GM21717 (cell line): ENCODE measurements at regions not wholly inside any gene's neighbourhood (a gene's known extent, or its start where the extent isn't known, plus 50 kb on each side); places are given as distances from the start of the nearest gene placed in this dataset.

Source experiments
- ATAC-seq: cut with Tn5 transposase; IDR thresholded peaks from one replicate; pipeline ENCODE4 v1.9.1; 2021; ENCODE audit warnings: mild to moderate bottlenecking, moderate library complexity; ENCODE audit not compliant: unreplicated experiment

DNA sequence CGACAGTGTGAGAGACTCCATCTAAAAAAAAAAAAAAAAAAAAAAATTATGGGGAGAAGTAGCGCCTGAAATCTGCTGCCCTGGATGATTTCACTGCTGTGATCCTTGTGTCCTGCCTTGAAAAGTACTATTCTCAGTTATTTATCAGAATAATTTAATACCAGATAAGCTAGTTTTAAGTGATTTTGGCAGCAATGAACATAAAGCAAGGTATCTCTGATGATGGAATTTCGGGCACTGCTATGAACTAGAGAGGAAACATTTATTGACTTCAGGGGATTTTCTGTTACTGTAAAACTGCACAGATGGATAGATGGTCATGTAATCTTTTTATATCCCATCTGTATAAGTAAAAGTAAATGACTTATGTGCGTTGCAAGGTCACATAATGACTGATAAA is 619.1 kb upstream of the ANKRD30A start:
- no peak for ATAC-seq

DNA sequence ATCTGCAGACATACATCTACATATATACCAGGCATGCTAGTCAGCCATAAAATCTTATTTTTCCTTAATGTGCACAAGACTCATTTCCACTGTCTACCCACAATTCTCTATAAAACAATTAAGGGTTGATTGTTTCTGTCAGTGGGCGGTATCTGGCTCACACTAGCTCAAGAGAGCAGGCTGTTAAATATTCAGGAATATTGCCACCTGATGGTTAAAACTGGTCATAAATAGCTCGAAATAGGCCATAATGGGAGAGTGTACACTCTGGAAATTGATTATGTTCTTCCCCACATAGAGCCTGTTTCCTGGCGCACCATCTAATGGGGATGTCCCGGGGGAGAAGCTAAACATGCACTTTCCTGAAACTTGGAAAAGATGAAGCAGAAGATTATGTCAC is 620.6 kb upstream of the ANKRD30A start:
- ATAC-seq = no peak

DNA sequence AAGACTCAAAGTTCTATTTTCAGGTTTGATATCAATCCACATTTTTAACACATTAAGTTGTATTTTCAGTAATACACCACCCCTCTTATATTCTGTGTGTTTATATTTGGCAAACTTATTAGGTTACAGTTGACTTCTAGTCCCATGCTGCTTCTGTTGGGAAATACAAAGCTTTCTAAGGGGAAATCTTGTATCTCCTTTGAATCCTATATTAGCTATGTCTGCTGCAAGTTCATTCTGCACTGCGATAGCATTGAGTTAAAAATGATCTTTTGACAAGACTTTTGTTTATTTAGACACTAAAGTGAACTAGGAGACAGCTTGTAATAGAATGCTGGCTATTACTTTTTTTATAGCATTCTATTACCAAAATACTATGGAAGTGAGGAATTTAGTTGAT is 625.1 kb upstream of the ANKRD30A start:
- no peak for ATAC-seq

DNA sequence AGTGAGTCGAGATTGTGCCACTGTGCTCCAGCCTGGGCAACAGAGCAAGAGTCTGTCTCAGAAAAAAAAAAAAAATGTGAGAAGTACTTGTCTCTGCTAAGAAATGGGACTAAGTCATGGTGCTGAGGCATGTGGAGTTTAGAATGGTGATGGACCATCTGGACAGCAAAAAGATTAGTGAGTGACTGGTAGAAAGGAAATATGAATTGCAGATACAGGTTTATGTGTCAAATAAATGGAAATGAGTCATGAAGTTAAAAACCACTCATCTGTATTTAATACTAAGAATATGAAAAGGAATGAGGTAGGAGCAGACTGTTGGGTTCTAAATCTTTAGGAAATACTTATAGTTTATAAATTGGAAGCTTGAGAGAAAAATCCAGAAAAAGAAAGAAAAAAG is 625.7 kb upstream of the ANKRD30A start:
- ATAC-seq = no peak

DNA sequence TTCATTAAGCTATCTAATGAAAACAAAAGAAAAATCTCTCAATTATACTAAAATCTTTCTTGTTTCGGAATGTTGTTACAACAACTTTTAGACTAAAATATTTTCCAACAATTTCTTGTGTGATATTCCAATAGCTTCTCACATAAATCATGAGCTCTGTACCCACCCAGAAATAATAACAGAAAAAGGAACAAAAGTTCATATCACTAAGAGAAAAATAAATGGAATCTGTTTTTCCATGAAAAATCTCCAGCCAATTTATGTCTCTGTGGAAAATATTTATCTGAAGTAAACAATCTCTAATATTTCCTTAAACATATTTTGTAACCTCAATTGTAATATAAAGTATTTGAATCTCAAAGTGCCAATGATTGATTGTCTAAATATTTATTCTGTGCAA is 628.6 kb upstream of the ANKRD30A start:
- no peak for ATAC-seq

DNA sequence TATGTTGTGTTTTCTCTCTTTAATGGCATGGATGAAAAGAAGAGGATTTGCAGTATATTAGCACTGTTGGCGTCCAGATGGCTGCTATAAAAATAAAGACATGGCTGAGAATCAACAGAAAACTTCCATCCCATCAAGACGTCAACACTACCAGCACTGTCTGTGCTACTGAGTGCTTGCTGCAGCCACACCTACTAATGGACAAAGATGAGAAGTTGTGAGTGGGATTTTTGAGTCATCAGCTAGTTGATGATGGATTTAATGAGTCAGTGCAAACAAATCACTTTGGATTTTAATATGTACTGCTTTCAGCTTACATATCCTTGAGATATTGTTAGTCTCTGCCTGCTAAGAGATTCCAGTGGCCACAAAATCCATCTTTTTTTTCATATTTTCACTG is 631.0 kb upstream of the ANKRD30A start:
- ATAC-seq = no peak

DNA sequence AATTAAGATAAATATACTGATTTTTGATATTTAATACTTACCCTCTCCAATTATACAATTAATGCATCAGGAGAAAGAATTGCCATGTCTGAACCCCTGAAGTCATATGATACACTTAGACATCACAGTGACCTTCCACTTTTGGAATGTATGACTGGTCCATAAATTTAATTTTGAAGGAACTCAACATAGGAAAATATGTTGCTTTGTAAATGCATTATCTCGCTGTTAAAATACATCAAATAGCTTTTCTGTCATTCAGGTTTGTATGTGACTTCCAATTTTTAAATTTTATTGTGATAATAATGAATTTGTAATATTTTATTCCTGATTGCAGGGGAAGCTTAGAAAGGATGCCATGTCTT is 631.9 kb upstream of the ANKRD30A start:
- ATAC-seq = no peak

DNA sequence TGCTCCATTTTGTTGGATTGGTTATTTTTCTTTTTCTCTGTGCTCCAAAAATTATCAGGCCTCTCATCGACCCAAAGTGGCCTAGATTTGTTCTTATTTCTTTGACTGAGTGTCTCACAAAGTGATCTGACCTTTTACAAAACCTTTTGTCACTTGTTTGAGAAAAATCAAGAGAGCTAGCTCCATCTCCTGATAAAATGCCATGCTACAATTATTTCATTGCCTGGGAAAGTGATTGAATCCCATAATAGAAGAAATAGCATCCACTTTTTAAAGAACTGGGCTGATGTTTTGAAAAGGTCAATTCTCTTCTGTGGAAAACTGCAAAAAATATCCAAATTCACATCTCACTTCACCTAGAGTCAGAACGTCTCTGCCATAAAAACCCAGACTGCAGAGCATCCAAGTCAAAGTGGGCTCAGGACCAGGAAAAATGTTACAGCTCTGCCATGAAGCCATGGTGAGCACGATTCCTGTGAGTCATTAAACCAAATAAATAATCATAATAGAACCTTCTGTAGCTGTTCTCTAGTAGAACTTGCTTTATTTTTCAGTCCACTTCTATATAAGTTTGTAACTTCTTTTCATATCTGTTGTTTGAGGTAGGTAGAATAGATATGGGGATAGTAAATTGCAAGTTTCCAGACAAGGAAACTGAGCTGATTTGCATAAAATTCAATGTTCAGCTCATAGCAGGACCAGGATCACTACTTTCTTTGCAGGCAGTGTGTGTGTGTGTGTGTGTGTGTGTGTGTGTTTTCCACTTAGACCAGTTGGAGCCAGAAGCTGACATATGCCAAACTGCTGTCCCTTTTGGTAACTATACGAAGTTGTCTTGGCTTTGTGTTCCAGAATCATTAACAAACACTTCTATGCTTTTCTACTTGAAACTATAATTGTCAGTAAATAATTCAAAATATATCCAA is 632.5 kb upstream of the ANKRD30A start:
- ATAC-seq = no peak

DNA sequence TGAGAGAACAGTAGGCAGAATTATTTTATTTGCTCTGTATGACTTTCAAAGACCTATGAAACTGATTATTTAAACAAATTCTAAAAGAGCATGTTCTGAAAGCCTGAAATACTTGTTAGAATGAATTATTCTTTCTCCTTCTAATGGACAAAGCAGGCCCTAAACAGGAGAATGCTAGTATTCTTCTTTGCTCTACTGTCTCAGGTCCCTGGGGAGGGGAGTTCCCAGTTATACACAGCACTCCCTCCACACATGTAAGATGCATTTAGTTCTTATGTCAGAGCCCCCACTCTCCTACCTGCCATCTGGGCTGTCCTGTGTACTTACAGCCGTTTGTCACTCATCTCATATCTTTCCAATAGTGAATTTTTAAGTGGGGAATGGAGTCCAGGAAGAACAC is 633.5 kb upstream of the ANKRD30A start:
- no peak for ATAC-seq

DNA sequence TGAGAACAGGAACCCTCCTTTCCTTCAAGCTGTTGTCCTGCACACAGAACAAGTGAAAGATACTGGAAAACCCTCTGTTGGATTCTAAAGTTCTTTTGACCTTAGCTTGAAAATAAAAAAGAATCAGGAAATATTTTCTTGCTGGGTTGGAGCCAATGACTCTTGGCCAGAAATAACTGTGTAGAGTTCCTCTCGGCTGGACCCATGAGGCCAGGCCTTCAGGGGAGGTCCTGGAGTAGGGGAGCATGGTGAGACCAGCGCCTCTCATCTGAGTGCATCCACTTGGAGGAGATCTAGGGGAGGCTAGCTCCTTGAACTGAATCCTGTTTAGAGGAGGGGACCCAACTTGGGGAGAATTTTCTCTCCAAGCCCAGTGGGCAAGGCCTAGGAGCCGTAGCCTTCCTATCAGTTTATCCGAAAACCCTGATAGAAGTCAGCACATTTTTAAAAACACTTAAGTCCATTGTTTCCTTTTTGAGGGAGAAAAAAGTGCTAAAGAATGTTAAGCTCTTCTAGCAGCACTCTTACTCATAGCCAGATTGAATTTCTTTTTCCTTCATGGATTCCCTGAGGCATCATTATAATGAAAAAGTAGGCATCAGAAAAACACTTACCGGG is 635.7 kb upstream of the ANKRD30A start:
- no peak for ATAC-seq

DNA sequence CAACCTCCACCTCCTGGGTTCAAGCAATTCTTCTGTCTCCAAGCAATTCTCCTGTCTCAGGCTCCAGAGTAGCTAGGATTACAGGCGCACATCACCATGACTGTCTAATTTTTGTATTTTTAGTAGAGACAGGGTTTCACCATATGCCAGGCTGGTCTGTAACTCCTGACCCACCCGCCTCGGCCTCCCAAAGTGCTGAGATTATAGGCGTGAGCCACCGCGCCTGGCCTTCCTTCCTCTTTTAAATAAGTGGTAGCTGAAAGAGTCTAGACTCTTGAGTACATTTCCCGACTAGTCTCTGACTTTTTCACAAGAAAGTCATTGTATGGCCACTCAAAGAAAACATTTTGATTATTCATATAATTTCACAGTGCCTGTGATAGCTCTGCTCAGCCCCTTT is 636.2 kb upstream of the ANKRD30A start:
- ATAC-seq = no peak

DNA sequence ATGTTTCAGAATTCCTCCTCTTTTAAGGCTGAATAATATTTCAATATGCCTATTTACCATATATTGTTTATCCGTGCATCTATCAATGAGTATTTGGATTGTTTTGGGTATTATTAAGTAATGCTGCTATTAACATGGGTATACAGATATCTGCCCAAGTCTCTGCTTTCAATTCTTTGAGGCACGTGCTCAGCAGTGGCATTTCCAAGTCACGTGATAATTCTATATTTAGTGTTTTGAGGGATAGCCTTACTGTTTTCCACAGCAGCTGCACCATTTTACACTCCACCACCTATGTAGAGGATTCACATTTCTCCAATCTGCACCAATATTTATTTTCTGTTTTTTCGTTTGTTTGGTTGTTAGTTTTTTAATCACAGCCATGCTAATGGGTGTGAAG is 636.8 kb upstream of the ANKRD30A start:
- ATAC-seq = no peak

DNA sequence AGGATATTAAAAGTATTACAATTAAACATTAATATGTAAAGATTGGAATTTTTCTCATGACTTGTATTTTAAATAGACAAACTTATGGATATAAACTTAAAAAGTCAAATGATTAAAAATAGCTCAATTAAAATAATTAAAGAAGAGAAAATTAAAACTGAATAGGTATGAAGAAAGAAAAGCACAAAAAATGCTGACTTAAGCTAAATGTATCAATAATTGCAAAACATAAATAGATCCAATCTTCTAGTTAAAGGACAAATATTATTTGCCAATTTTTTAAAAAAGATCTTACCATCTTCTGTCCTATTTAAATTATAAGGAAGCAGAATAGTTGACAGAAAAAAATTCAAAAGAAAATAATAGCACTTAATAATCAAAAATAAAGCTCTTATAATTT is 646.3 kb upstream of the ANKRD30A start:
- ATAC-seq = no peak

DNA sequence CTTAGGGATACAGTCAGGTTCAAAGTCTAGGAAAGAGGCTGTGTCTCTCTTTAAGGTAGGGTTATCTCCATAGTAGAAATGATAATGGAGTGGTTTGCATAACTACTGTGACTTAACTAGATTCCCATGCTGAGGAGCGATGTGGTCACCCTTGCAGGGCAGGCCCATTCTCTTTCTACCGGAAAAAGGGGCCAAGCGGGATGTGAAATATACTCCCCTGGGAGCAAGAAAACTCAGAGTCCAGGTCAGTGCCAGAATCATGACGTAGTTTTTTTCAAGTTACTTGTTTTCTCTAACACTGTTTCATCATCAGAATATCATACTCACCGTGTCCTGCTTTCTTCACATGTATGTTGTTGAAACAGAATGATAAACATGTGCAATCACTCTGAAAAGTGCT is 649.0 kb upstream of the ANKRD30A start:
- ATAC-seq = no peak

DNA sequence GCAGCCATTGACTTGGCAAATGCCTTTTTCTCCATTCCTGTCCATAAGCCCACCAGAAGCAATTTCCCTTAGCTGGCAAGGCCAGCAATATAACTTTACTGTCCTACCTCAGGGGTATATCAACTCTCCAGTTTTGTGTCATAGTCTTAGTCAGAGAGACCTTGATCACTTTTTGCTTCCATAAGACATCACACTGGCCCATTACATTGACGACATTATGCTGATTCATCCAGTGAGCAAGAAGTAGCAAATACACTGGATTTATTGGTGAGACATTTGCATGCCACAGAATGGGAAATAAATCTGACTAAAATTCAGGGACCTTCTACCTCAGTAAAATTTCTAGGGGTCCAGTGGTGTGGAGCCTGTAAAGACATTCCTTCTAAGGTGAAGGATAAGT is 649.7 kb upstream of the ANKRD30A start:
- ATAC-seq = no peak

DNA sequence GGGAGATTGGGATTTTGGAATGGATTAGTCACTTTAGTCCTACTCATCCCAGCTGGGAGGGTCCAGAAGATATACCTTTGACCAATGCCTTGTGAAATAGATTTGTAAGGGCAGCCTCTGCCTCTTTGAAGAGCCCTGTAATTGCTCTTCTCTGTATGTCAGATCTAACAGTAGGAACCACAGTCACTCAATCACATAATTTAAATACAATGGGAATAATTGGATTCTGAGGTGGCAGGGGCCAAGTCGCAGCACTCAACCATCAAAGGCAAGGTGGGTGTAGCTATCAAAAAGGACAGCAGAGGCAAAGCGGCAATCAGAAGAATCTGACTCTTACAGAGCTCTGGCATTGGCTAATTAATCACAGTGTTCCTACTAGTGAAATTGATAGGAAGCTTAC is 650.9 kb upstream of the ANKRD30A start:
- ATAC-seq = no peak

DNA sequence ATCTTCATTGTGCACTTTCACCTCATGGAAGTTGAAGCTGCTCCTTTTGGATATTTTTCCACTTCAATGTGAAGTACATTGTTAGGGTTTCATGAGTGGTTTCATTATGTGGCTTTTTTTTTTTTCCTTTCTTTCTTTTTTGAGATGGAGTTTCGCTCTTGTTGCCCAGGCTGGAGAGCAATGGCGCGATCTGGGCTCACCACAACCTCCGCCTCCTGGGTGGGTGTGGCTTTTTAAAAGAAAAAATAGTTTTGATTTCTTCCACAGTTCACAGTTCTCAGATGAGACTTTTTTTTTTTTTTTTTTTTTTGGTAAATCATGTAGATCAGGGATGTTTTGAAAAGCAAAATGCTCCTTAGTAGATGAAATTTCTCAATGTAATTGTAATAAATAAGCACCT is 652.3 kb upstream of the ANKRD30A start:
- no peak for ATAC-seq

DNA sequence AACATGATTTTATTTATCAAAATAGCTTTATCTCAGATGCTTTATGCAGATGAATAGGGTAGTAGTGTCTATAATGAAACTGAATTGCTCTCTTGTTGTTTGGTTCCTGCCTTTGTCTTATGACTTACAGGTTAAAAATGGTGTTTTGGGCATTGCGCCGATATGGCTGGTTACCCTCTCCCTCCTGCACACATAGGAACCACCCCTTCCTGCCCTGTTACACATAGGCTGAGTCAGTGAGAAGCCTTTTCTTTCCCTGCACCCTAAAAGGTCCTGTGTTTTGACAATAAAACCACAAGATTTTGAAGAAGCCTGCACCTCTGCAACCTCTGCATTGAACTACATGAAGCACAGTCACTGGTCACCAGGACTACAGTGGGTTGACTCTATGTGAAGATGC is 655.8 kb upstream of the ANKRD30A start:
- no peak for ATAC-seq

DNA sequence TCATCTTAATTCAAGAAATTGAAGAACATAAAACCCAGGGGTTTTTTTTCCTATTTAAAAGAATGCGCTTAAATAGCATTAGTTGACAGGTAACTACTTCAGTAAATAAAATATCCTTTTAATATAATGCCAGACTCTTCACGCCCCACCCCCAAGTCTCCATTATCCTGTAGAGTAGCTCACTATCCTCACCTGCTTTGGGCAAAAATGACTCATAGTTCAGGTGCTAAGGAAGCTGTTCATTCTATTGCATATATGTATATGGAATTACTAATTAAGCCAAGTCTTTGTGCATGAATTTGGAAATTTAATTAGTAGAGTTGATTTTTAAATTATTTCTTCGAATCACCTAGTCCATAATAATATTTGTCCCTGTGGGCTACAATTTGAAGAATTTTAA is 656.8 kb upstream of the ANKRD30A start:
- no peak for ATAC-seq

DNA sequence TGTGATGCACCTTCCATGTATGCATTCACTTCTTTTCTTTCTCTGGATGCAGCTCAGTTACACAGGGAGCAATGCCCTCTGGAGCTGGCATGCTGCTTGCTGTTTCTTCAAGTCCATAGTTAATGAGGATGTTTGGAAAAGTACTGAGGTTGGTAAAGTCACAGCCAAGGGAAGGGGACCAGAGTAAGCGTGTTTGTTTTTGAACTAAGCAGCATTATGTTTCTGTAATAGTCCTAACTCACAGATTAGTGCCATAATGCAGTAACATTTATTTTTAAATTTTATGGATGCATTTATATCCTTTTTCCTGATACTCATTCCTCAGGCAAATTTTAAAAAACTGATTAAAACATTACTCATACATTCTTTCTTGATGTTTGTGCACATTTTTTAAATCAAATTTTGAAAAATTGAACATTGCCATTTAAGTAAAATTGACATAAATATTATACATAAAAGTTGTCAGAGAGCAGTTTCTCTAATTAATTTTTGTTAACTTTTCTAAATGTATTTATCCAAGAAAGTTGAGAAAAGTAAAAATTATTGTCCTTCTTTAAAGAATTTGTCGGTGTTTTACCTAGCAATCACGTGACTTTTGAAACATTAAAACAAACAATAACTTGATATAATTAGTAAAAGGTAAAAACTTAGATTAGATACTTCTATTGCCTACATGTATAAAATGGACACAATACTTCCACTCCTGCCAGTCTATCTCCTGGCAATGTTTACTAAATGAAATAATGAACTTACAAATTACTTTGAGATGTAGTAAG is 659.6 kb upstream of the ANKRD30A start:
- ATAC-seq = no peak

DNA sequence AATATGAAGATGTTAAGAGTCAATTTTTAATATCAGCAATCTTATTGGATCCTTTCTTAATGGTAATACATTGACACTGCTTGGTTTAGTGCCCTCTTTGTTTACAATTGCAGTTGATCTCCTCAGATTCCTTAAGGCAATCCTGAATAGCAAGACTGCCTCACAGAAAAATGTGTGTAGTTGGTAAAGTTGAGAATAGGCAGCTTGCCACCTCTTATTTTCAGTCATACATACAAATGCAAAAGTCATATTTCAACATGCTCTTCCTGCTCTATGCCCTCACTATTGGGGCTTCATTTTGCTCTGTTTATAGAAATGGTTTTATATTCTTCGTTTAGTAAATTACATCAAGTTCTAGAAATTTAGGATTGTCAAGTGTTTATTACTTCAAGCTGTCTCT is 661.1 kb upstream of the ANKRD30A start:
- ATAC-seq = no peak

DNA sequence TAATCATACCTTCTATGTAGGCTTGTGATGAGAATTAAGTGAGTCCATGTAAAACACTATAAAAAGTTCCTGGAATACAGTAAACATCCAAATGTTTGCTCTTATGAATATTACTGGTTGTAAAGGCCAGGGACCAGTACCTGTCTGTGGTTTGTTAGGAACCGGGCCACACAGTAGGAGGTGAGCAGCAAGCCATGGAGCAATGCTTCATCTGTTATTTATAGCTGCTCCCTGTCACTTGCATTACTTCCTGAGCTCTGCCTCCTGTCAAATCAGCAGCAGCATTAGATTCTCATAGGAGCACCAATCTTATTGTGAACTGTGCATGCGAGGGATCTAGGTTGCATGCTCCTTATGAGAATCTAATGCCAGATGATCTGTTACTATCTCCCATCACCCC is 662.0 kb upstream of the ANKRD30A start:
- no peak for ATAC-seq
